SK-N-MC (cell line): ENCODE measurements at regions not wholly inside any gene's neighbourhood (a gene's known extent, or its start where the extent isn't known, plus 50 kb on each side); places are given as distances from the start of the nearest gene placed in this dataset.

Experiments
- EZH2 ChIP-seq: fragments of 200-600 bp; sonication (generic); IDR thresholded peaks from one replicate; pipeline ENCODE4 v1.6.1; 2017; ENCODE audit warnings: antibody characterized with exemption
- POLR2AphosphoS5 ChIP-seq: IDR thresholded peaks from 2 replicates; pipeline ENCODE4 v1.6.1; 2012; ENCODE audit warnings: mild to moderate bottlenecking, low read depth, low read length, borderline replicate concordance

DNA sequence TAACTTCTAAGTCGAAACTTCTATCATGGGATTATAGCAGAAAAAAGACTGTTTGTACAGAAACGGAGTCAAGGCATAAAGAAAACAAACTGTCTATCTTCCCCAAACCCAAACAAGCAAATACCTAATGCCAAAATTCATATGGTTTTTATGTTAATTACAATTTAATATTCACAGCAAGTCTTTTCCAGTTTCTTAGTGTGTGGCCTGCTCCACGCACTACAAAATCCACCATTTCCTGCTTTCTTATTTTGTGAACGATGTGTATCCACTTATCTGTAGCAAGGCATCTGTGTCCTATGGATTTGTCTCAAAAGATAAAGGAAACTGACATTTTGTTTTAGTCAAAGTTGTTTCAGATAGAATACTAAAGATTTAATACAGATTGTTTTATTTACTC is 588.0 kb upstream of the CCDC54 start:
- no peak for TF ChIP-seq EZH2
- TF ChIP-seq POLR2AphosphoS5 = no peak
